Stimulated activated CD8-positive, alpha-beta memory T cell treated with anti-CD3 and anti-CD28 coated beads, Interleukin-7, amount 100 ng/mL, for 48 hours (primary cell): ENCODE measurements at regions not wholly inside any gene's neighbourhood (a gene's known extent, or its start where the extent isn't known, plus 50 kb on each side); places are given as distances from the start of the nearest gene placed in this dataset.

Experiments
- DNase-seq, 2 donors: peaks; one replicate each; pipeline ENCODE4 v3.0.0-alpha.2; 2020; ENCODE audit warnings: low read depth in 1 of 2; ENCODE audit errors: extremely low read depth in 1 of 2

- DNase-seq = no peak
Measured at GRCh38 chr16:82414476-82414875, 212.3 kb upstream of the CDH13 start.

- no peak for DNase-seq
Measured at GRCh38 chr16:82412770-82413169, 214.0 kb upstream of the CDH13 start.

- no peak for DNase-seq
Measured at GRCh38 chr16:82405736-82406135, 221.0 kb upstream of the CDH13 start.

- DNase-seq = no peak
Measured at GRCh38 chr16:82404586-82405315, 222.0 kb upstream of the CDH13 start.

- DNase-seq = no peak
Measured at GRCh38 chr16:82402665-82403218, 224.0 kb upstream of the CDH13 start.

- no peak for DNase-seq
Measured at GRCh38 chr16:82400046-82400445, 226.7 kb upstream of the CDH13 start.

- no peak for DNase-seq
Measured at GRCh38 chr16:82396509-82396908, 226.5 kb upstream of the MPHOSPH6 start.

- DNase-seq = no peak
Measured at GRCh38 chr16:82395212-82395611, 225.2 kb upstream of the MPHOSPH6 start.

GRCh38 chr16:82391690-82392089 lies 221.7 kb upstream of the MPHOSPH6 start:
- no peak for DNase-seq

- DNase-seq = no peak
Measured at GRCh38 chr16:82389956-82390650, 220.1 kb upstream of the MPHOSPH6 start.

- no peak for DNase-seq
Measured at GRCh38 chr16:82386761-82387160, 216.7 kb upstream of the MPHOSPH6 start.

- no peak for DNase-seq
Measured at GRCh38 chr16:82384949-82385348, 214.9 kb upstream of the MPHOSPH6 start.

GRCh38 chr16:82384017-82384416 lies 214.0 kb upstream of the MPHOSPH6 start:
- no peak for DNase-seq

GRCh38 chr16:82382521-82382920 lies 212.5 kb upstream of the MPHOSPH6 start:
- no peak for DNase-seq

- DNase-seq = no peak
Measured at GRCh38 chr16:82379551-82379950, 209.5 kb upstream of the MPHOSPH6 start.

GRCh38 chr16:82373976-82374375 lies 204.0 kb upstream of the MPHOSPH6 start:
- DNase-seq = no peak

GRCh38 chr16:82370282-82370681 lies 200.3 kb upstream of the MPHOSPH6 start:
- no peak for DNase-seq

- DNase-seq = no peak
Measured at GRCh38 chr16:82368041-82368440, 198.0 kb upstream of the MPHOSPH6 start.

GRCh38 chr16:82366462-82366861 lies 196.4 kb upstream of the MPHOSPH6 start:
- no peak for DNase-seq

- no peak for DNase-seq
Measured at GRCh38 chr16:82364690-82365089, 194.7 kb upstream of the MPHOSPH6 start.

- no peak for DNase-seq
Measured at GRCh38 chr16:82363026-82363816, 193.2 kb upstream of the MPHOSPH6 start.
